Uterus (tissue), 3 donors: ENCODE measurements at regions not wholly inside any gene's neighbourhood (a gene's known extent, or its start where the extent isn't known, plus 50 kb on each side); places are given as distances from the start of the nearest gene placed in this dataset.

Experiments
- DNase-seq, 2 donors: peaks; one replicate each; pipeline ENCODE4 v3.0.0-alpha.2; 2019 to 2020
- H3K27ac ChIP-seq, 2 donors: fragments of 200-600 bp; sonication (generic); 1 replicate in 1 of 2; 2 replicates in 1 of 2; pipeline ENCODE4 v1.5.1; 2016 to 2018
- H3K27me3 ChIP-seq, 2 donors: fragments of 200-600 bp; sonication (generic); one replicate each; pipeline ENCODE4 v1.5.1; 2018 to 2019; ENCODE audit warnings: control low read depth in 1 of 2
- H3K36me3 ChIP-seq, 2 donors: fragments of 200-600 bp; sonication (generic); one replicate each; pipeline ENCODE4 v1.5.1; 2019; ENCODE audit warnings: control low read depth in 1 of 2
- H3K4me1 ChIP-seq, 2 donors: fragments of 200-600 bp; sonication (generic); one replicate each; pipeline ENCODE4 v1.5.1; 2018 to 2019; ENCODE audit warnings: control low read depth in 1 of 2
- H3K4me3 ChIP-seq, 2 donors: fragments of 200-600 bp; sonication (generic); 1 replicate in 1 of 2; 2 replicates in 1 of 2; pipeline ENCODE4 v1.5.1; 2018 to 2019; ENCODE audit warnings: mild to moderate bottlenecking in 1 of 2
- H3K9me3 ChIP-seq, 2 donors: fragments of 200-600 bp; sonication (generic); one replicate each; pipeline ENCODE4 v1.5.1; 2019; ENCODE audit warnings: control low read depth in 1 of 2
- POLR2A ChIP-seq, 2 donors: fragments of 450-650 bp; IDR thresholded peaks; one replicate each; pipeline ENCODE4 v1.6.1; 2016; ENCODE audit warnings: antibody characterized with exemption in 2 of 2, mild to moderate bottlenecking in 1 of 2, moderate library complexity in 1 of 2
- intact Hi-C: fragments of 100-400 bp; cut with DNase I; formaldehyde crosslinking; loops from one replicate; pipeline ENCODE4 v1.15.1; 2023; ENCODE audit warnings: low total_unique reads
- TF ChIP-seq, protein P1 (sequence below), 4 experiments: fragments of 200-600 bp in 2 of 4; fragments of 450-650 bp in 2 of 4; sonication (generic) in 2 of 4; IDR thresholded peaks; one replicate each; pipeline ENCODE4 v1.5.1; 2016 to 2019; ENCODE audit warnings: antibody characterized with exemption in 4 of 4, mild to moderate bottlenecking in 2 of 4, moderate library complexity in 1 of 4
- donor health status: DM: yes; HTN: yes; CAD: no.

DNA sequence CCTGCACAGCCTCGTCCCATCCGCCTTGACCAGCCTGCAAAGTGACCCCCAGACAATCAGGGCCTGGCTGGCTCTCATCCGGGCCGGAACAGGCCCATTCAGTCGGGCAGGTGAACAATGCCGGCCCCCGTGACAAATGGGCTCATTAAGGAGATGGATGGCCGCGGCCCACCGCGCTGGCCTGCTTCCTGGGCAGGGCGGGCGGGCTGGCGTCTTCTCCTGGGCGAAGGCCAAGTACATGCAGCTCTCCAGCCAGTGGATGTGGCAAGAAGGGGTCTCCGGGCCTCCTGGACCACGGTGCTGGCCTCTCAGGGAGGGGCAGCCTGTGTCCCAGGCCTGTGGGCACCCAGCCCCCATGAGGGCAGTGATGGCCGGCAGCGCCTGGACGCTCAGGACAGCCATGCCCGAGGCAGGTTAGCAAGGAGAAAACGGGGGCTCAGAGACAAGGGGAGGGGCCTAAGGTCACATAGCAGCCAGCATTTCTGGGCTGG lies 1022.8 kb downstream of the BRD1 start:
- H3K27me3 ChIP-seq: no peaks in the 10 kb centered on the region
- no peaks in the 10 kb centered on the region for H3K36me3 ChIP-seq
- intact Hi-C loops: no loop called here
- no peaks in the 10 kb centered on the region for H3K9me3 ChIP-seq
- no peak overlapping the region for H3K4me3 ChIP-seq
- no peak overlapping the region for H3K27ac ChIP-seq
- DNase-seq: no peak
- H3K4me1 ChIP-seq: no peaks in the 10 kb centered on the region
- TF ChIP-seq POLR2A (IDR thresholded peaks at IDR 0.05): no peak
- TF ChIP-seq, protein P1, sequence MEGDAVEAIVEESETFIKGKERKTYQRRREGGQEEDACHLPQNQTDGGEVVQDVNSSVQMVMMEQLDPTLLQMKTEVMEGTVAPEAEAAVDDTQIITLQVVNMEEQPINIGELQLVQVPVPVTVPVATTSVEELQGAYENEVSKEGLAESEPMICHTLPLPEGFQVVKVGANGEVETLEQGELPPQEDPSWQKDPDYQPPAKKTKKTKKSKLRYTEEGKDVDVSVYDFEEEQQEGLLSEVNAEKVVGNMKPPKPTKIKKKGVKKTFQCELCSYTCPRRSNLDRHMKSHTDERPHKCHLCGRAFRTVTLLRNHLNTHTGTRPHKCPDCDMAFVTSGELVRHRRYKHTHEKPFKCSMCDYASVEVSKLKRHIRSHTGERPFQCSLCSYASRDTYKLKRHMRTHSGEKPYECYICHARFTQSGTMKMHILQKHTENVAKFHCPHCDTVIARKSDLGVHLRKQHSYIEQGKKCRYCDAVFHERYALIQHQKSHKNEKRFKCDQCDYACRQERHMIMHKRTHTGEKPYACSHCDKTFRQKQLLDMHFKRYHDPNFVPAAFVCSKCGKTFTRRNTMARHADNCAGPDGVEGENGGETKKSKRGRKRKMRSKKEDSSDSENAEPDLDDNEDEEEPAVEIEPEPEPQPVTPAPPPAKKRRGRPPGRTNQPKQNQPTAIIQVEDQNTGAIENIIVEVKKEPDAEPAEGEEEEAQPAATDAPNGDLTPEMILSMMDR (IDR thresholded peaks at IDR 0.05): no peak

DNA sequence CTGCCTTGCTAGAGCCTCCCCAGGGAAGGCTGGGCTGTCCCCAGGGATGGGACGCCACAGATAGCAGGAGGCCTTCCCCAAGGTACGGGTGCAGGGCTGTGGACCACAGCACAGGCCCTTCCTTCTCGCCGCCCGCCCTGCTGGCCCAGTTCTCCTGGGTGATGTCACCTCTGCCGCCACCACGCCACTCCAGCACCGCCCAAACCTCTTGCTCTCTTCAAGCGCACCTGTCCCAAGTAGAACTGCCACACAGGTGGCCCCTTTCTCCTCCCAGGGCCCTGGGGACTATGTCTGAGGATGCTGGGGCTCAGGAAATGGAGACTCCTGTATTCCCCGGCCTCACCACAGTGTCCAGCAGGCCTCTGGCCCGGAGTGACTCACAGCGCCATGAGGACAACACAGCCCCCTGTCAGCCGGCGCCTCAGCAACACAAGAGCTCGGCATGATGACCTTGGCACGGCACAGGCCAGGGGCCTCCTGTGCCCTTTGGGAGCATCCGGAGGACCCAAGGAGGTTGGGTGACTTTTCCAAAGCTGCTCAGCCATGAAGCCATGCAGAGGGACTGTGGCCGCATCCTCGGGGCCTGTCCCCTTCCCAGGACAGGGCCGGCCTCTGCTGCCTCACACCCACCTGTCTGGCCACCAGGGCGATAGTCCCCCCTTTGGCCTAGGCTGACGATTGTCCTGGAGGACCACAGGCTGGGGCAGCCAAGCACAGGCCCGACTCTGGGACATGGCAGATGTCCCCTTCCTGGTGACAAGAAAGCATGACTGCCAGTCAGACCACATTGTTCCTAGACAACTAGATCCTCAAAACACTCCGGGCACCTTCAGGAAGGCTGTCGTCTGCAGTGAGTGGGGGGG lies 1023.5 kb downstream of the BRD1 start:
- DNase-seq: no peak
- H3K36me3 ChIP-seq: no peaks in the 10 kb centered on the region
- TF ChIP-seq, protein P1 (IDR thresholded peaks at IDR 0.05): no peak
- no peak for TF ChIP-seq POLR2A (IDR thresholded peaks at IDR 0.05)
- no peaks in the 10 kb centered on the region for H3K27me3 ChIP-seq
- no peak overlapping the region for H3K27ac ChIP-seq
- intact Hi-C loops: no loop called here
- no peaks in the 10 kb centered on the region for H3K4me1 ChIP-seq
- H3K9me3 ChIP-seq: no peaks in the 10 kb centered on the region
- H3K4me3 ChIP-seq: no peak overlapping the region

DNA sequence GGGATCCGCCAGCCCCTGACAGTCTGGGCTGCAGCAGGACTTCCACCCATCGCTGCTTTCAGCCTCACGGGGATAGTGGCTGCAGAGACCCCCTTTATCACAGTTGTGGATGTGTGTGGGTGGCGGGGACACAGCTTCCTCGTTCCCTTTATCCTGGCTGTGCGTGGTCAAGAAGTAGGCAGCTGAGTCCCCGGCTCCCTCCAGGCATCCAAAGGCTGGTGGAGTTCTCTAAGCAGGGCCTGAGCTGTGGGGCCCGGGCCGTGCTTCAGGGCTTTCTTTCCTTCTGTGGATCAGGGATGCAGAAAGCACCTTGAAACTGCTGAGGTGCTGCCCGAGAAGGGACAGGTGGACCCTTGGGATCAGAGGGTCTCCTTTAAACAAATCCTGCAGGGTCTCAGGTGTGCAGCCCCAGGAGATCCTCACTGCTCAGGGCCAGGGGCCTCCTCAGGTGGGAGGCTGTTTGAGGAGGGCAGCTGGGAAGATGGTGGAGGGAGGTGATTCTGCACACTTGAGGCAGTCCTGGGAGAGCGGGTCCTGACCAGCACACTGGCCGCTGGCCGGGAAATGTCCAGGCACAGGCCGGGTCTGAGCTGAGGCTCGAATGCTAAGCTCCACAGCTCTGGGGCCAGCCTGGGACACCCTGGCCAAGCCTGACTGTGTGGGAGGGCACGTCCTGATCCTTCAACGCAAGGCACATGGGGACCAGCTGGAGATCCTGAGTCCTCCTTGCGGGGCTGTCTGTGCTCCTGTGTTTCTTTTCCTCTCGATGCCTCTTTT lies 1024.3 kb downstream of the BRD1 start:
- intact Hi-C loops: no loop called here
- Histone ChIP-seq H3K36me3 (no peaks in the 10 kb centered on the region), H3K4me3 (no peak overlapping the region), H3K27me3 (no peaks in the 10 kb centered on the region), H3K4me1 (no peaks in the 10 kb centered on the region), H3K9me3 (no peaks in the 10 kb centered on the region), H3K27ac (no peak overlapping the region)
- TF ChIP-seq POLR2A (IDR thresholded peaks at IDR 0.05): no peak
- TF ChIP-seq, protein P1 (IDR thresholded peaks at IDR 0.05): no peak
- no peak for DNase-seq

DNA sequence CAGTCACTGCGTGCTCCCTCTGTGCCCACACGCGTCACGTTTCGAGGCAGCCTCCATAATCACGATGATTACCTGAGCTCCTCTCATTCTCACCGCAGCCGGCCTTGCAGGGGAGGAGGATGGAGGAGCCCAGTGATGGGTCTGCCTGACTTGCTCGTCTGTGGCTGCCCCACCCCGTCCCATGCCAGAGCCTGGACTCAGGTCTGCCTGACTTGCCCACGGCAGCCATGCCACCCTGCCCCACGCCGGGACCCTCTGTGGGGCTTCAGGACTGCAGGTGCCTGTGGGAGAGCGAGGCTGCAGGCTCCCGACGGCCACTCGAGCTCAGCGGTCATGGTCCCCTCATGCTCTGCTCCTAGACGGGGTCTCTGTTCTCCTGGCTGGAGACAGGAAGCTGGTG lies 1025.1 kb downstream of the BRD1 start:
- DNase-seq: no peak
- Histone ChIP-seq H3K4me1 (no peaks in the 10 kb centered on the region), H3K27me3 (no peaks in the 10 kb centered on the region), H3K36me3 (no peaks in the 10 kb centered on the region), H3K27ac (no peak overlapping the region), H3K9me3 (no peaks in the 10 kb centered on the region), H3K4me3 (no peak overlapping the region)
- intact Hi-C loops: no loop called here
- TF ChIP-seq, protein P1 (IDR thresholded peaks at IDR 0.05): no peak
- TF ChIP-seq POLR2A (IDR thresholded peaks at IDR 0.05): no peak
